A549 (cell line): ENCODE measurements at regions not wholly inside any gene's neighbourhood (a gene's known extent, or its start where the extent isn't known, plus 50 kb on each side); places are given as distances from the start of the nearest gene placed in this dataset.
"Not testable (repeated sequence)": the region's sequence is repeated elsewhere in the genome, so short reads cannot be mapped to it uniquely, and the experiment has no call there.

Source experiments
- ATAC-seq, 2 experiments: fragments of 200-7000 bp in 1 of 2; fragments of >200 bp in 1 of 2; cut with Nextera tagmentation in 1 of 2; cut with Tn5 transposase in 1 of 2; 3 replicates each; pipeline versions ENCODE4 v1.8.0 to v1.9.1; 2018 to 2020; ENCODE audit warnings: mild to moderate bottlenecking in 1 of 2, moderate library complexity in 1 of 2
- CTCF ChIA-PET: fragments of 300-600 bp; sonication (Branson Sonifier 250); formaldehyde crosslinking; extraction: SDS; loops from one replicate; lab custom pipeline; 2021; ENCODE audit warnings: antibody characterized with exemption, inconsistent platforms; lab: Yijun Ruan, JAX
- POLR2A ChIA-PET: fragments of 350-600 bp; formaldehyde crosslinking; extraction: SDS; loops from one replicate; lab custom pipeline; 2021; ENCODE audit warnings: antibody characterized with exemption, inconsistent platforms; lab: Yijun Ruan, JAX
- DNase-seq, 2 experiments: peaks; one replicate each; pipeline versions ENCODE4 v3.0.0 to v3.0.0-alpha.2; 2011 to 2016; ENCODE audit warnings: low read depth in 1 of 2, low spot score in 1 of 2
- FAIRE-seq: peaks from 2 replicates; lab custom pipeline; 2011; peaks lifted over from hg19 to GRCh38; lab: Jason Lieb, UNC
- H3K27ac ChIP-seq, 2 experiments: fragments of >200 bp; sonication (Bioruptor Twin); formaldehyde crosslinking; 3 replicates each; pipeline ENCODE4 v1.5.1; 2016 to 2017
- H3K4me1 ChIP-seq: fragments of >200 bp; sonication (Bioruptor Twin); formaldehyde crosslinking; 3 replicates; pipeline ENCODE4 v1.6.1; 2016
- H3K4me2 ChIP-seq: fragments of >200 bp; sonication (Bioruptor Twin); formaldehyde crosslinking; 3 replicates; pipeline ENCODE4 v1.6.1; 2016
- H3K4me3 ChIP-seq: fragments of >200 bp; sonication (Bioruptor Twin); formaldehyde crosslinking; 3 replicates; pipeline ENCODE4 v1.5.1; 2016
- H3K9me3 ChIP-seq: fragments of >200 bp; sonication (Bioruptor Twin); formaldehyde crosslinking; 3 replicates; pipeline ENCODE4 v1.6.1; 2016
- BHLHE40 ChIP-seq: IDR thresholded peaks from 2 replicates; pipeline ENCODE4 v1.6.1; 2012; ENCODE audit warnings: low read depth, low read length, inconsistent platforms
- CBX8 ChIP-seq: fragments of 200-600 bp; sonication (generic); IDR thresholded peaks from 2 replicates; pipeline ENCODE4 v1.6.1; 2016
- CHD4 ChIP-seq: fragments of 200-600 bp; sonication (generic); IDR thresholded peaks from 2 replicates; pipeline ENCODE4 v1.6.1; 2016; ENCODE audit warnings: antibody characterized with exemption, mild to moderate bottlenecking, borderline replicate concordance
- EHF ChIP-seq: fragments of 250-450 bp; sonication (Bioruptor Pico); IDR thresholded peaks from 2 replicates; pipeline ENCODE4 v1.5.0; 2020; ENCODE audit warnings: mild to moderate bottlenecking
- FOSB ChIP-seq: fragments of 250-450 bp; sonication (Bioruptor Pico); IDR thresholded peaks from 2 replicates; pipeline ENCODE4 v1.5.0; 2020; ENCODE audit warnings: mild to moderate bottlenecking, moderate library complexity
- FOSL2 ChIP-seq, 2 experiments: fragments of 450-650 bp in 1 of 2; fragments of >200 bp in 1 of 2; sonication (Bioruptor Twin) in 1 of 2; formaldehyde crosslinking; IDR thresholded peaks; 2 replicates each; pipeline versions ENCODE4 v1.5.0 to v1.6.1; 2016 to 2020; ENCODE audit warnings: mild to moderate bottlenecking in 1 of 2, moderate library complexity in 1 of 2
- FOXS1 ChIP-seq: fragments of 250-450 bp; sonication (Bioruptor Pico); IDR thresholded peaks from 2 replicates; pipeline ENCODE4 v1.5.0; 2020; ENCODE audit warnings: mild to moderate bottlenecking, moderate library complexity
- GATA3 ChIP-seq: IDR thresholded peaks from 2 replicates; pipeline ENCODE4 v1.6.1; 2012; ENCODE audit warnings: borderline replicate concordance
- JUN ChIP-seq, 2 experiments: fragments of >200 bp; sonication (Bioruptor Twin); formaldehyde crosslinking; IDR thresholded peaks; 2 replicates in 1 of 2; 3 replicates in 1 of 2; pipeline ENCODE4 v1.6.1; 2016 to 2017
- MAFK ChIP-seq: fragments of 450-650 bp; IDR thresholded peaks from 2 replicates; pipeline ENCODE4 v1.6.1; 2014; ENCODE audit not compliant: partially characterized antibody
- MAX ChIP-seq: IDR thresholded peaks from 2 replicates; pipeline ENCODE4 v1.6.1; 2012
- NFE2L2 ChIP-seq: fragments of 150-350 bp; conservative IDR thresholded peaks from 2 replicates; pipeline ENCODE4 v1.6.1; 2014; ENCODE audit warnings: low read length
- NPAS2 ChIP-seq: fragments of 250-450 bp; sonication (Bioruptor Pico); IDR thresholded peaks from 2 replicates; pipeline ENCODE4 v1.8.0; 2022; ENCODE audit warnings: mild to moderate bottlenecking, moderate library complexity, borderline replicate concordance
- NR3C1 ChIP-seq: fragments of >200 bp; sonication (Bioruptor Twin); formaldehyde crosslinking; IDR thresholded peaks from 3 replicates; pipeline ENCODE4 v1.6.1; 2017
- POLR2A ChIP-seq: IDR thresholded peaks from 2 replicates; pipeline ENCODE4 v1.6.1; 2012; ENCODE audit warnings: mild to moderate bottlenecking, low read length
- RARB ChIP-seq: fragments of 250-450 bp; sonication (Bioruptor Pico); IDR thresholded peaks from 2 replicates; pipeline ENCODE4 v1.8.0; 2021; ENCODE audit warnings: mild to moderate bottlenecking, moderate library complexity
- REST ChIP-seq: fragments of 200-600 bp; sonication (generic); IDR thresholded peaks from 2 replicates; pipeline ENCODE4 v1.6.1; 2016; ENCODE audit warnings: antibody characterized with exemption, mild to moderate bottlenecking, moderate library complexity
- RFX5 ChIP-seq: fragments of 450-650 bp; IDR thresholded peaks from 2 replicates; pipeline ENCODE4 v1.7.1; 2014; ENCODE audit warnings: antibody characterized with exemption, mild to moderate bottlenecking, moderate library complexity
- SREBF2 ChIP-seq: fragments of 450-650 bp; IDR thresholded peaks from 2 replicates; pipeline ENCODE4 v1.6.1; 2014; ENCODE audit warnings: mild to moderate bottlenecking, moderate library complexity
- TFCP2L1 ChIP-seq: fragments of 250-450 bp; sonication (Bioruptor Pico); IDR thresholded peaks from 2 replicates; pipeline ENCODE4 v1.5.0; 2021; ENCODE audit warnings: mild to moderate bottlenecking
- TP53 ChIP-seq: fragments of 250-450 bp; sonication (Bioruptor Pico); IDR thresholded peaks from 2 replicates; pipeline ENCODE4 v1.5.0; 2021; ENCODE audit warnings: mild to moderate bottlenecking, moderate library complexity
- ZFP36 ChIP-seq: fragments of 450-650 bp; IDR thresholded peaks from 2 replicates; pipeline ENCODE4 v1.6.1; 2014; ENCODE audit warnings: borderline replicate concordance; ENCODE audit not compliant: partially characterized antibody
- ZNF302 ChIP-seq: fragments of 250-450 bp; sonication (Bioruptor Pico); IDR thresholded peaks from 2 replicates; pipeline ENCODE4 v1.9.0; 2021; ENCODE audit warnings: inconsistent platforms, mild to moderate bottlenecking, moderate library complexity
- ZSCAN20 ChIP-seq: fragments of 250-450 bp; sonication (Bioruptor Pico); IDR thresholded peaks from 2 replicates; pipeline ENCODE4 v1.8.0; 2022; ENCODE audit warnings: mild to moderate bottlenecking, moderate library complexity
- WGBS: methylation state at CpG from one replicate; pipeline ENCODE4 v1.1.6; 2017; ENCODE audit errors: missing lambda C conversion rate; 5-methylcytosine and 5-hydroxymethylcytosine counted together

- no peak overlapping the region for H3K4me2 ChIP-seq
- TF ChIP-seq RARB (CRISPR knock-in tag) (no peak), SREBF2 (no peak), CBX8 (no peak), JUN (IDR thresholded peaks at IDR 0.05) (no peak), MAFK (no peak), ZNF302 (CRISPR knock-in tag) (no peak), RFX5 (no peak), TP53 (CRISPR knock-in tag) (no peak), ZFP36 (no peak), MAX (no peak), FOSL2 (IDR thresholded peaks at IDR 0.05) (no peak), FOSL2 (CRISPR knock-in tag; IDR thresholded peaks at IDR 0.05) (no peak), TFCP2L1 (CRISPR knock-in tag) (no peak), GATA3 (no peak)
- no peak for FAIRE-seq
- ATAC-seq: no peak
- H3K4me1 ChIP-seq: no peaks in the 10 kb centered on the region
- DNase-seq: no peak
- WGBS: 2% methylated on average over 11 of the region's 13 CpGs
- H3K27ac ChIP-seq: no peak overlapping the region
- no peaks in the 10 kb centered on the region for H3K9me3 ChIP-seq
- ChIA-PET CTCF (no interaction called here), POLR2A (no interaction called here)
- no peak overlapping the region for H3K4me3 ChIP-seq
Measured at GRCh38 chr12:3421191-3421978, 69.6 kb upstream of the PRMT8 start.

- CTCF ChIA-PET, H3K4me3 ChIP-seq, H3K4me2 ChIP-seq, H3K4me1 ChIP-seq, FAIRE-seq, POLR2A ChIA-PET, DNase-seq, ATAC-seq, H3K27ac ChIP-seq, H3K9me3 ChIP-seq: not testable (repeated sequence)
- WGBS: 32% methylated on average over 7 of the region's 7 CpGs
Measured at GRCh38 chr12:3424796-3425195, 66.2 kb upstream of the PRMT8 start.

GRCh38 chr12:3427956-3428355, 63.0 kb upstream of the PRMT8 start:
- CTCF ChIA-PET: no interaction called here
- no peak for FAIRE-seq
- Histone ChIP-seq H3K4me1 (no peaks in the 10 kb centered on the region), H3K9me3 (no peaks in the 10 kb centered on the region), H3K4me2 (no peak overlapping the region), H3K27ac (no peak overlapping the region), H3K4me3 (no peak overlapping the region)
- no peak for DNase-seq
- 22% methylated on average over 2 of the region's 2 CpGs for WGBS
- ATAC-seq: no peak
- TF ChIP-seq FOSL2 (IDR thresholded peaks at IDR 0.05) (no peak), FOSL2 (CRISPR knock-in tag; IDR thresholded peaks at IDR 0.05) (no peak), CHD4 (no peak), RARB (CRISPR knock-in tag) (no peak), EHF (CRISPR knock-in tag) (no peak), NFE2L2 (no peak), NR3C1 (no peak), REST (no peak), POLR2A (no peak), FOXS1 (CRISPR knock-in tag) (no peak), FOSB (CRISPR knock-in tag) (no peak), NPAS2 (CRISPR knock-in tag) (no peak), BHLHE40 (no peak), ZSCAN20 (CRISPR knock-in tag) (no peak), CBX8 (no peak)
- POLR2A ChIA-PET: no interaction called here
